GM19463 (cell line): ENCODE measurements at regions not wholly inside any gene's neighbourhood (a gene's known extent, or its start where the extent isn't known, plus 50 kb on each side); places are given as distances from the start of the nearest gene placed in this dataset.
"Not testable (repeated sequence)": the region's sequence is repeated elsewhere in the genome, so short reads cannot be mapped to it uniquely, and the experiment has no call there.

Experiments used
- ATAC-seq: cut with Tn5 transposase; IDR thresholded peaks from one replicate; pipeline ENCODE4 v1.9.1; 2021; ENCODE audit warnings: mild to moderate bottlenecking, moderate library complexity; ENCODE audit not compliant: unreplicated experiment

- ATAC-seq: no peak
These were observed 99.0 kb downstream of the QRSL1 start for GRCh38 chr6:106728296-106728870.

- ATAC-seq: no peak
These were observed 98.2 kb downstream of the QRSL1 start for GRCh38 chr6:106727480-106728149.

DNA sequence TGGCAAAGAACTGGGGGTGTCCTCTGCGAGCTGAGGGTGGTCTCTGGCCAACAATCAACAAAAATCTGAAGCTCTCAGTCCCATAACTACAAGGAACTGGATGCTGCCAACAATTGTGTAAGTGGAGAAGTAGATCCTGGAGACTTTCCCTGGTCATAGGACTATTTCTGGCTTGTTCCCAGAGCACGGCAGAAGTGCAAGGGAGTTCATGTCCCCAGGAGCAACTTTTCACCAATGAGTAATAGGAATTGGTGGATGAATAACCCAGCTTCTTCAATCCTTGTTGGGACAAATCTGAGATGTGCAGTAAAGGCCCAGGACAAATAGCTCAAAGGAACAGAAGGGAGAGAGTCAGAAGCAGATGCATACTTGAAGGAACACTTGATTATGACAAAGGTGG lies 95.5 kb downstream of the QRSL1 start:
- ATAC-seq: no peak

DNA sequence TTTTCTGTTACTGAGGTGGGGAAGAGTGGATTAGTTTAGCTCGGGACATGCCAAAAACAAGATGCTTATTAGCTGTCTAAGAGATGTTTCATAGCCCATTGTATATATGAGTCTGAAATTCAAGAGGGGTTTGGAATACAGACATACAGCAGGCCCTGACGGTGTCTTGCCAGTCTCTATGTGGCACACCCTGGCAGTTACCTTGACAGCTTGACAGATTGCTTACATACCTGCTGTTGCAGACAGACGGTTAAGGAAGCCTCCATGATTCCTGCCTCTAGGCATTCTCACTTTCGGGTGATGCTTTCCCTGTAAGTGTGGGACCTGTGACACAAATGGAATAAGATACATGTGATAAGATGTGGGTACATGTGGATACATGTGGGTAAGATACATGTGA lies 95.0 kb downstream of the QRSL1 start:
- no peak for ATAC-seq

GRCh38 chr6:106723419-106723818 lies 94.0 kb downstream of the QRSL1 start:
- not testable (repeated sequence) for ATAC-seq

GRCh38 chr6:106721189-106721588 lies 91.8 kb downstream of the QRSL1 start:
- ATAC-seq: not testable (repeated sequence)
